Nephron progenitor cell (in vitro differentiated cells): ENCODE measurements at regions not wholly inside any gene's neighbourhood (a gene's known extent, or its start where the extent isn't known, plus 50 kb on each side); places are given as distances from the start of the nearest gene placed in this dataset.
A peak's percentile ranks its signal among the peaks of the same experiment; 100 is the strongest.

Source experiments
- DNase-seq: peaks from one replicate; pipeline ENCODE4 v3.0.0; 2021
- H3K27ac Mint-ChIP-seq: 2 replicates; pipeline ENCODE4 v1.8.0; 2021; ENCODE audit warnings: mild to moderate bottlenecking, moderate library complexity, mixed read lengths
- H3K27me3 Mint-ChIP-seq: 2 replicates; pipeline ENCODE4 v1.8.0; 2021; ENCODE audit warnings: mild to moderate bottlenecking, low read depth, mixed read lengths; ENCODE audit not compliant: poor library complexity
- H3K36me3 Mint-ChIP-seq: 2 replicates; pipeline ENCODE4 v1.8.0; 2021; ENCODE audit warnings: low read depth, mixed read lengths
- H3K4me1 Mint-ChIP-seq: 2 replicates; pipeline ENCODE4 v1.8.0; 2021; ENCODE audit warnings: mixed read lengths
- H3K4me3 Mint-ChIP-seq: 2 replicates; pipeline ENCODE4 v1.8.0; 2021; ENCODE audit warnings: mild to moderate bottlenecking, moderate library complexity, mixed read lengths
- H3K9me3 Mint-ChIP-seq: 2 replicates; pipeline ENCODE4 v1.8.0; 2021; ENCODE audit warnings: mild to moderate bottlenecking, moderate library complexity, mixed read lengths
- CTCF ChIP-seq: fragments of 200-600 bp; sonication (generic); IDR thresholded peaks from 2 replicates; pipeline ENCODE4 v1.5.0; 2021; ENCODE audit warnings: antibody characterized with exemption

- H3K27me3 Mint-ChIP-seq = no peaks in the 10 kb centered on the region
- no peaks in the 10 kb centered on the region for H3K9me3 Mint-ChIP-seq
- DNase-seq = no peak
- no peaks in the 10 kb centered on the region for H3K4me1 Mint-ChIP-seq
- no peaks in the 10 kb centered on the region for H3K36me3 Mint-ChIP-seq
- no peak overlapping the region for H3K4me3 Mint-ChIP-seq
- H3K27ac Mint-ChIP-seq = no peak overlapping the region
- TF ChIP-seq CTCF = no peak
Observed at GRCh38 chr2:17156086-17156485, 362.2 kb downstream of the RAD51AP2 start.

- Mint-ChIP-seq H3K36me3 (no peaks in the 10 kb centered on the region), H3K27me3 (peaks cover 3% of the 10 kb centered on the region), H3K9me3 (no peaks in the 10 kb centered on the region), H3K4me3 (no peak overlapping the region), H3K4me1 (peaks cover 42% of the 10 kb centered on the region), H3K27ac (peak overlapping the region; percentile 64)
- no peak for TF ChIP-seq CTCF
- no peak for DNase-seq
Observed at GRCh38 chr2:17149945-17150344, 368.3 kb downstream of the RAD51AP2 start.

GRCh38 chr2:17148407-17149145 is 369.7 kb downstream of the RAD51AP2 start:
- no peaks in the 10 kb centered on the region for H3K36me3 Mint-ChIP-seq
- peak overlapping the region; percentile 4 for H3K4me3 Mint-ChIP-seq
- peak overlapping the region; percentile 86 for H3K27ac Mint-ChIP-seq
- TF ChIP-seq CTCF = peak; percentile 39
- peak; percentile 36 for DNase-seq
- H3K9me3 Mint-ChIP-seq = no peaks in the 10 kb centered on the region
- H3K4me1 Mint-ChIP-seq = peaks cover 42% of the 10 kb centered on the region
- H3K27me3 Mint-ChIP-seq = peaks cover 3% of the 10 kb centered on the region

DNA sequence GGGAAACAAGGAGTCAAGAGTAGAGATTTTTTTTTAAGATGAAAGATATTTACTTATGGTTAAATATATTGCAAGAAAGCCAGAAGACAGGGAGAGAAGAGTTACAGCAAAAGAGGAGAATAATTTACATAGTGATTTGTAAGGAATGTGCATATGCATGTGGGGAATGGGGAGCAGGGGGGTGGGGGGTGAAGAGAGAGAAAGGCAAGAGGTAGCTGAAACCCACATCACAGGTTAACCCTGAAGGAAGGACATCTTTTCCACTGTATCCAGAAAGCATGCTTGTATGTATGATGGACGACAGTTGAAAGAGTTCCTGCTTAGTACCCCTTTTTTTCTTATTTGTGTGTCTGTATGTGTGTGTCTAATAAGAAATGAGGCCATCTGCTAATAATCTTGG is 371.9 kb downstream of the RAD51AP2 start:
- no peak for TF ChIP-seq CTCF
- Mint-ChIP-seq H3K27ac (no peak overlapping the region), H3K36me3 (no peaks in the 10 kb centered on the region), H3K27me3 (peaks cover 3% of the 10 kb centered on the region), H3K4me1 (peaks cover 42% of the 10 kb centered on the region), H3K9me3 (no peaks in the 10 kb centered on the region), H3K4me3 (no peak overlapping the region)
- DNase-seq = no peak

- Mint-ChIP-seq H3K4me1 (no peaks in the 10 kb centered on the region), H3K9me3 (no peaks in the 10 kb centered on the region), H3K27me3 (no peaks in the 10 kb centered on the region), H3K27ac (no peak overlapping the region), H3K4me3 (no peak overlapping the region), H3K36me3 (no peaks in the 10 kb centered on the region)
- TF ChIP-seq CTCF = no peak
- no peak for DNase-seq
Observed at GRCh38 chr2:17136877-17137276, 381.4 kb downstream of the RAD51AP2 start.

GRCh38 chr2:17136231-17136630 is 382.0 kb downstream of the RAD51AP2 start:
- Mint-ChIP-seq H3K9me3 (no peaks in the 10 kb centered on the region), H3K27ac (no peak overlapping the region), H3K27me3 (no peaks in the 10 kb centered on the region), H3K4me1 (no peaks in the 10 kb centered on the region), H3K4me3 (no peak overlapping the region), H3K36me3 (no peaks in the 10 kb centered on the region)
- TF ChIP-seq CTCF = no peak
- DNase-seq = no peak
